CD14-positive monocyte (primary cell): ENCODE measurements at regions not wholly inside any gene's neighbourhood (a gene's known extent, or its start where the extent isn't known, plus 50 kb on each side); places are given as distances from the start of the nearest gene placed in this dataset.

ENCODE experiments used
- DNase-seq, 3 donors: peaks; one replicate each; pipeline ENCODE4 v3.0.0-alpha.2; 2011 to 2022
- H2AFZ ChIP-seq: 2 replicates; pipeline ENCODE4 v1.6.0; 2012; ENCODE audit warnings: mild to moderate bottlenecking, low read depth, low read length, inconsistent platforms; ENCODE audit not compliant: insufficient read depth, poor library complexity, severe bottlenecking
- H3K27ac ChIP-seq, 2 donors: 1 replicate in 1 of 2; 2 replicates in 1 of 2; pipeline ENCODE4 v1.5.1; 2012 to 2013; ENCODE audit warnings: low read length in 2 of 2, control low read depth in 1 of 2, inconsistent platforms in 1 of 2, low read depth in 1 of 2, mild to moderate bottlenecking in 1 of 2
- H3K27me3 ChIP-seq, 2 donors: one replicate each; pipeline versions ENCODE4 v1.6.0 to v1.6.1; 2011 to 2013; ENCODE audit warnings: low read length in 2 of 2; ENCODE audit not compliant: control insufficient read depth in 2 of 2, insufficient read depth in 2 of 2
- H3K36me3 ChIP-seq, 2 donors: replicated peaks in 1 of 2; 1 replicate in 1 of 2; 2 replicates in 1 of 2; pipeline versions ENCODE4 v1.5.1 to v1.6.1; 2012 to 2013; ENCODE audit warnings: low read length in 2 of 2, control low read depth in 1 of 2, inconsistent platforms in 1 of 2, mild to moderate bottlenecking in 1 of 2; ENCODE audit not compliant: insufficient read depth in 2 of 2, control insufficient read depth in 1 of 2
- H3K4me1 ChIP-seq, 2 donors: 1 replicate in 1 of 2; 2 replicates in 1 of 2; pipeline versions ENCODE4 v1.5.1 to v1.6.1; 2012 to 2013; ENCODE audit warnings: low read length in 2 of 2, control low read depth in 1 of 2, inconsistent platforms in 1 of 2, mild to moderate bottlenecking in 1 of 2, moderate library complexity in 1 of 2; ENCODE audit not compliant: insufficient read depth in 2 of 2, control insufficient read depth in 1 of 2
- H3K4me2 ChIP-seq: replicated peaks from 2 replicates; pipeline ENCODE3; 2012; ENCODE audit warnings: low read length, moderate library complexity, mild to moderate bottlenecking; ENCODE audit not compliant: poor library complexity, severe bottlenecking; ENCODE audit errors: extremely low read depth
- H3K4me3 ChIP-seq, 3 experiments: fragments of 200-600 bp in 1 of 3; sonication (generic) in 1 of 3; replicated peaks in 1 of 3; 1 replicate in 2 of 3; 2 replicates in 1 of 3; pipeline ENCODE4 v1.5.1; 2011 to 2013; ENCODE audit warnings: low read length in 3 of 3, mild to moderate bottlenecking in 3 of 3, control low read depth in 2 of 3, low read depth in 2 of 3, inconsistent platforms in 1 of 3, moderate library complexity in 1 of 3
- H3K79me2 ChIP-seq: 2 replicates; pipeline ENCODE4 v1.6.0; 2012; ENCODE audit warnings: mild to moderate bottlenecking, control low read depth, inconsistent platforms, low read length, moderate library complexity; ENCODE audit not compliant: insufficient read depth
- H3K9ac ChIP-seq: 2 replicates; pipeline ENCODE4 v1.6.0; 2017; ENCODE audit warnings: low read length, mild to moderate bottlenecking; ENCODE audit not compliant: insufficient read depth, poor library complexity, severe bottlenecking
- H3K9me3 ChIP-seq, 2 donors: replicated peaks in 1 of 2; 1 replicate in 1 of 2; 2 replicates in 1 of 2; pipeline versions ENCODE4 v1.5.1 to v1.6.1; 2012 to 2013; ENCODE audit warnings: low read length in 2 of 2, control low read depth in 1 of 2; ENCODE audit not compliant: control insufficient read depth in 1 of 2, insufficient read depth in 1 of 2
- H4K20me1 ChIP-seq: 2 replicates; pipeline ENCODE4 v1.6.0; 2012; ENCODE audit warnings: mild to moderate bottlenecking, low read length, control low read depth, moderate library complexity; ENCODE audit not compliant: insufficient read depth
- H3K27ac Mint-ChIP-seq, 7 donors: one replicate each; pipeline ENCODE4 v1.8.0; 2020; ENCODE audit warnings: mild to moderate bottlenecking in 7 of 7, mixed read lengths in 7 of 7, moderate library complexity in 6 of 7, inconsistent platforms in 2 of 7
- H3K27me3 Mint-ChIP-seq, 3 donors: one replicate each; pipeline ENCODE4 v1.8.0; 2021 to 2022; ENCODE audit warnings: low read depth in 3 of 3, mild to moderate bottlenecking in 3 of 3, mixed read lengths in 3 of 3, moderate library complexity in 3 of 3, inconsistent platforms in 1 of 3
- H3K36me3 Mint-ChIP-seq, 2 donors: one replicate each; pipeline ENCODE4 v1.8.0; 2020; ENCODE audit warnings: mixed read lengths in 2 of 2, inconsistent platforms in 1 of 2, mild to moderate bottlenecking in 1 of 2
- H3K4me1 Mint-ChIP-seq: one replicate; pipeline ENCODE4 v1.8.0; 2020; ENCODE audit warnings: mild to moderate bottlenecking, mixed read lengths
- H3K4me3 Mint-ChIP-seq, 2 donors: one replicate each; pipeline ENCODE4 v1.8.0; 2020; ENCODE audit warnings: mild to moderate bottlenecking in 2 of 2, mixed read lengths in 2 of 2, moderate library complexity in 1 of 2
- H3K9me3 Mint-ChIP-seq, 7 donors: one replicate each; pipeline ENCODE4 v1.8.0; 2020 to 2022; ENCODE audit warnings: mixed read lengths in 7 of 7, mild to moderate bottlenecking in 6 of 7, moderate library complexity in 6 of 7, inconsistent platforms in 2 of 7
- CTCF ChIP-seq: fragments of 200-600 bp; IDR thresholded peaks from one replicate; pipeline ENCODE4 v1.8.0; 2022; ENCODE audit warnings: antibody characterized with exemption, mild to moderate bottlenecking
- WGBS: methylation state at CpG from one replicate; pipeline ENCODE4 v1.1.5; 2013; ENCODE audit warnings: missing lambda C conversion rate; ENCODE audit not compliant: insufficient coverage; 5-methylcytosine and 5-hydroxymethylcytosine counted together
- intact Hi-C, 2 donors: fragments of 100-400 bp; cut with micrococcal nuclease; formaldehyde crosslinking; loops; one replicate each; pipeline versions ENCODE4 v1.15.0 to v1.15.1; 2023

- Histone ChIP-seq H3K27ac (no peak overlapping the region), H3K4me3 (no peak overlapping the region), H3K4me1 (no peaks in the 10 kb centered on the region), H3K36me3 (no peaks in the 10 kb centered on the region), H3K79me2 (no peaks in the 10 kb centered on the region), H3K9me3 (no peaks in the 10 kb centered on the region), H3K27me3 (no peaks in the 10 kb centered on the region), H4K20me1 (no peaks in the 10 kb centered on the region), H3K4me2 (no peak overlapping the region), H2AFZ (no peak overlapping the region), H3K9ac (no peak overlapping the region)
- no peaks in the 10 kb centered on the region for H3K9me3 Mint-ChIP-seq
- H3K4me3 Mint-ChIP-seq = no peak overlapping the region
- TF ChIP-seq CTCF = no peak
- H3K27ac Mint-ChIP-seq = no peak overlapping the region
- H3K27me3 Mint-ChIP-seq = peaks cover 0 to 3% (median 0%) of the 10 kb centered on the region in 3 donors
- WGBS = 83% methylated on average over 1 of the region's 1 CpG
- H3K36me3 Mint-ChIP-seq = no peaks in the 10 kb centered on the region
- H3K4me1 Mint-ChIP-seq = peaks cover 2% of the 10 kb centered on the region
- intact Hi-C loops = no loop called here
- no peak for DNase-seq
Observed at GRCh38 chr4:74527049-74527448, 82.1 kb downstream of the AREG start.

- H3K36me3 ChIP-seq = no peaks in the 10 kb centered on the region
- Mint-ChIP-seq H3K9me3 (no peaks in the 10 kb centered on the region), H3K4me3 (no peak overlapping the region), H3K4me1 (peaks cover 2% of the 10 kb centered on the region), H3K27ac (no peak overlapping the region), H3K36me3 (no peaks in the 10 kb centered on the region), H3K27me3 (peaks cover 0 to 3% (median 0%) of the 10 kb centered on the region in 3 donors)
- H3K4me3 ChIP-seq = no peak overlapping the region
- intact Hi-C loops = no loop called here
- no peaks in the 10 kb centered on the region for H3K4me1 ChIP-seq
- H4K20me1 ChIP-seq = no peaks in the 10 kb centered on the region
- no peaks in the 10 kb centered on the region for H3K9me3 ChIP-seq
- H3K27me3 ChIP-seq = no peaks in the 10 kb centered on the region
- no peak for DNase-seq
- TF ChIP-seq CTCF = no peak
- no peak overlapping the region for H3K4me2 ChIP-seq
- H3K79me2 ChIP-seq = no peaks in the 10 kb centered on the region
- H3K27ac ChIP-seq = no peak overlapping the region
- WGBS = no CpG with 5 or more reads among the region's 1 CpG
- H2AFZ ChIP-seq = no peak overlapping the region
- no peak overlapping the region for H3K9ac ChIP-seq
Observed at GRCh38 chr4:74528178-74528577, 83.2 kb downstream of the AREG start.
